ENCODE measurements at regions not wholly inside any gene's neighbourhood (a gene's known extent, or its start where the extent isn't known, plus 50 kb on each side); places are given as distances from the start of the nearest gene placed in this dataset.

GRCh38 chr5:167936022-167936421, 355.4 kb upstream of the WWC1 start:
- Histone ChIP-seq H3K27ac (no peak overlapping the region), H3K4me3 (no peak overlapping the region), H3K4me1 (no peaks in the 10 kb centered on the region), H3K9me3 (no peaks in the 10 kb centered on the region), H3K36me3 (no peaks in the 10 kb centered on the region), H3K27me3 (replicated peaks in 1 of 7) (no peaks in the 10 kb centered on the region)
- TF ChIP-seq CTCF (IDR thresholded peaks at IDR 0.05 in 8 of 11, conservative IDR thresholded peaks at IDR 0.05 in 3 of 11) (no peak), POLR2A (IDR thresholded peaks at IDR 0.05) (no peak), POLR2AphosphoS5 (IDR thresholded peaks at IDR 0.05) (no peak)
- intact Hi-C loops (cut with DNase I; ENCODE audit: low total_unique reads): no loop called here
- 81 to 93% (median 83%) methylated on average over 4 of the region's 4 CpGs for WGBS, 5 donors
- DNase-seq: no peak

- no peak for TF ChIP-seq POLR2A (IDR thresholded peaks at IDR 0.05)
- TF ChIP-seq CTCF (IDR thresholded peaks at IDR 0.05 in 8 of 11, conservative IDR thresholded peaks at IDR 0.05 in 3 of 11): no peak
- TF ChIP-seq POLR2AphosphoS5 (IDR thresholded peaks at IDR 0.05): no peak
- Histone ChIP-seq H3K9me3 (no peaks in the 10 kb centered on the region), H3K27ac (no peak overlapping the region), H3K36me3 (no peaks in the 10 kb centered on the region), H3K27me3 (replicated peaks in 1 of 7) (no peaks in the 10 kb centered on the region), H3K4me1 (no peaks in the 10 kb centered on the region), H3K4me3 (no peak overlapping the region)
- no peak for DNase-seq
- intact Hi-C loops (cut with DNase I; ENCODE audit: low total_unique reads): no loop called here
- 55 to 64% (median 62%) methylated on average over 6 of the region's 6 CpGs for WGBS, 5 donors
Observed at GRCh38 chr5:167936944-167937634, 354.4 kb upstream of the WWC1 start.

- no peak for DNase-seq
Observed at GRCh38 chr5:167937635-167937998, 353.8 kb upstream of the WWC1 start.

GRCh38 chr5:167939686-167940085, 351.8 kb upstream of the WWC1 start:
- intact Hi-C loops (cut with DNase I; ENCODE audit: low total_unique reads): no loop called here
- 76 to 89% (median 84%) methylated on average over 6 of the region's 6 CpGs for WGBS, 5 donors

More at GRCh38 chr5:167937635-167937998, 353.8 kb upstream of the WWC1 start:
- Histone ChIP-seq H3K27ac (no peak overlapping the region), H3K36me3 (no peaks in the 10 kb centered on the region), H3K27me3 (replicated peaks in 1 of 7) (no peaks in the 10 kb centered on the region), H3K4me1 (no peaks in the 10 kb centered on the region), H3K4me3 (no peak overlapping the region), H3K9me3 (no peaks in the 10 kb centered on the region)
- intact Hi-C loops (cut with DNase I; ENCODE audit: low total_unique reads): no loop called here
- WGBS, 5 donors: 41 to 48% (median 45%) methylated on average over 8 of the region's 8 CpGs
- TF ChIP-seq POLR2A (IDR thresholded peaks at IDR 0.05): no peak
- no peak for TF ChIP-seq POLR2AphosphoS5 (IDR thresholded peaks at IDR 0.05)
- TF ChIP-seq CTCF (IDR thresholded peaks at IDR 0.05 in 8 of 11, conservative IDR thresholded peaks at IDR 0.05 in 3 of 11): no peak

More at GRCh38 chr5:167939686-167940085, 351.8 kb upstream of the WWC1 start:
- H3K9me3 ChIP-seq: no peaks in the 10 kb centered on the region
- no peak overlapping the region for H3K4me3 ChIP-seq
- no peak for TF ChIP-seq POLR2AphosphoS5 (IDR thresholded peaks at IDR 0.05)
- no peak for TF ChIP-seq POLR2A (IDR thresholded peaks at IDR 0.05)
- no peak for TF ChIP-seq CTCF (IDR thresholded peaks at IDR 0.05 in 8 of 11, conservative IDR thresholded peaks at IDR 0.05 in 3 of 11)
- no peak overlapping the region for H3K27ac ChIP-seq
- no peaks in the 10 kb centered on the region for H3K4me1 ChIP-seq
- H3K36me3 ChIP-seq: no peaks in the 10 kb centered on the region
- no peaks in the 10 kb centered on the region for H3K27me3 ChIP-seq (replicated peaks in 1 of 7)
- no peak for DNase-seq
